ENCODE measurements at regions not wholly inside any gene's neighbourhood (a gene's known extent, or its start where the extent isn't known, plus 50 kb on each side); places are given as distances from the start of the nearest gene placed in this dataset.

- TF ChIP-seq CTCF (conservative IDR thresholded peaks at IDR 0.05; ENCODE audit: low read depth, low read length) = no peak
- DNase-seq (ENCODE audit: low read depth) = no peak
- no peak overlapping the region for H3K4me3 ChIP-seq (ENCODE audit: low read depth, low read length)
Observed at GRCh38 chr2:145168091-145168490, 648.2 kb upstream of the ZEB2 start.

DNA sequence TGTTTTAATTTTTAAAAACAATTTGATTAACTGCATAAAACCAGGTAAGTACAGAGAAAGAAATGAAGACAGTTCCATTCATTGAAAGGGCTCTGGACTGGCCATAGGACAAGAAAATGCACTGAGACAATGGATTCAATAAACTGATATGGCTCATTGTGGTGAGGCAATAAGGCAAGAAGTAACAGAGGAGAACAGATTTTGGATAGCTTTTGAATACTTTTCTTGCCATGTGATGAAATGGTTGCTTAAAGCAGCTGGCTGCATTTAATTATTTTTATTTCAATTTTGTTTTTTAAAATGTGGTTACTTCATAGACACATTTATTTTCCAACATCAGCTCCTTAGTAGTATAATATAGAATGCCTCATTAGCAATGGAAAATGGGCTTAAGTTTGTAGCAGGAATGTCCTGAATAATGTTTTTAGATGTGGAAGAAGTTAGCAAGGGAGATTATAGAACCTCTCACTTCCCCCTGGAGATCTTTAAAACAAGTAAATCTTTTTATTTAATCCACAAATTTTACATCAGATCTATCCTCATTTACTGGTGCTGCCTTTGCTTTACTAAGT is 646.9 kb upstream of the ZEB2 start:
- no peak for TF ChIP-seq CTCF (conservative IDR thresholded peaks at IDR 0.05; ENCODE audit: low read depth, low read length)
- H3K4me3 ChIP-seq (ENCODE audit: low read depth, low read length) = no peak overlapping the region
- DNase-seq (ENCODE audit: low read depth) = no peak

DNA sequence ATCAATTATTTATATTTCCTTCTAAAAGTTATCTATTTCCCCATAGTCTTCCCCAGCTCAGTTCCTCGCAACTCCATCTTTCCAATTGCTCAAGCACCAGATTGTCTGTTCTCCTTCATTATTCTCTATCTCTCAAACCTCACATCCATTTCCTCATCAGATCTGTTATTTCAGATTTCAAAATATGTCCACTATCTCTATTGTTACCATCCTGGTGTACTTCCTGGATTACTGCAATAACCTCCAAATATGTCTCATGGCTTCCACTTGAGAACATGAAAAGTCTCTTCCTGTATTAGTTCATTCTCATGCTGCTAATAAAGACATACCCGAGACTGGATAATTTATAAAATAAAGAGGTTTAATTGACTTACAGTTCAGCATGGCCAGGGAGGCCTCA is 641.7 kb upstream of the ZEB2 start:
- TF ChIP-seq CTCF (conservative IDR thresholded peaks at IDR 0.05; ENCODE audit: low read depth, low read length) = no peak
- DNase-seq (ENCODE audit: low read depth) = no peak
- H3K4me3 ChIP-seq (ENCODE audit: low read depth, low read length) = no peak overlapping the region

- DNase-seq (ENCODE audit: low read depth) = no peak
- no peak overlapping the region for H3K4me3 ChIP-seq (ENCODE audit: low read depth, low read length)
- no peak for TF ChIP-seq CTCF (conservative IDR thresholded peaks at IDR 0.05; ENCODE audit: low read depth, low read length)
Observed at GRCh38 chr2:145160855-145161254, 640.9 kb upstream of the ZEB2 start.

DNA sequence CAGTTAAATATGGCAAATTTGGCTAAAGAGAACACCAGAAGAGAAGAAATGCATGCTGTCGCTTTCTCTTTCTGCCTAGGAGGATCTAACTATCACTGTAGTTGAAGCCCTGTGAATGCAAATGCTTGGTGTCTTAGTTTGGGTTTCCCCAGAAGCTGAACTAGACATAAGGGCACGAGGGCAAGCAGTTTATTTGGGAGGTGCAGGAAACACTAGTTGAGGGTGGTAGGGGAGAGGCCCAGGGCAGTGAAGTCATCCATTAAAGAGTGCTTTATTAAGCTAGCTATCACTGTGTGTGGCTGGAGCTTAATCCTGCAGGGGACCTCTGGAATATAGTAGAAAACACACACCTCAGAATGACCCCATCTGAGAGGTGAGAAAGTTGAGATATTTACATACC is 639.8 kb upstream of the ZEB2 start:
- DNase-seq (ENCODE audit: low read depth) = no peak
- TF ChIP-seq CTCF (conservative IDR thresholded peaks at IDR 0.05; ENCODE audit: low read depth, low read length) = no peak
- no peak overlapping the region for H3K4me3 ChIP-seq (ENCODE audit: low read depth, low read length)

- no peak for TF ChIP-seq CTCF (conservative IDR thresholded peaks at IDR 0.05; ENCODE audit: low read depth, low read length)
- DNase-seq (ENCODE audit: low read depth) = no peak
- H3K4me3 ChIP-seq (ENCODE audit: low read depth, low read length) = no peak overlapping the region
Observed at GRCh38 chr2:145157741-145158591, 638.0 kb upstream of the ZEB2 start.
